ENCODE measurements at regions not wholly inside any gene's neighbourhood (a gene's known extent, or its start where the extent isn't known, plus 50 kb on each side); places are given as distances from the start of the nearest gene placed in this dataset.

- TF ChIP-seq CTCF (IDR thresholded peaks at IDR 0.05) (peak; percentile 33 to 74 (median 66)), POLR2A (IDR thresholded peaks at IDR 0.05) (no peak)
These were observed 599.8 kb upstream of the BRINP1 start for GRCh38 chr9:119968836-119969707.

All from uterus (tissue), 2 donors.